NCI-H1105 (cell line): ENCODE measurements at regions not wholly inside any gene's neighbourhood (a gene's known extent, or its start where the extent isn't known, plus 50 kb on each side); places are given as distances from the start of the nearest gene placed in this dataset.

ENCODE experiments used
- DNase-seq: peaks from one replicate; lab custom pipeline; 2025; lab: John Stamatoyannopoulos, UW

DNA sequence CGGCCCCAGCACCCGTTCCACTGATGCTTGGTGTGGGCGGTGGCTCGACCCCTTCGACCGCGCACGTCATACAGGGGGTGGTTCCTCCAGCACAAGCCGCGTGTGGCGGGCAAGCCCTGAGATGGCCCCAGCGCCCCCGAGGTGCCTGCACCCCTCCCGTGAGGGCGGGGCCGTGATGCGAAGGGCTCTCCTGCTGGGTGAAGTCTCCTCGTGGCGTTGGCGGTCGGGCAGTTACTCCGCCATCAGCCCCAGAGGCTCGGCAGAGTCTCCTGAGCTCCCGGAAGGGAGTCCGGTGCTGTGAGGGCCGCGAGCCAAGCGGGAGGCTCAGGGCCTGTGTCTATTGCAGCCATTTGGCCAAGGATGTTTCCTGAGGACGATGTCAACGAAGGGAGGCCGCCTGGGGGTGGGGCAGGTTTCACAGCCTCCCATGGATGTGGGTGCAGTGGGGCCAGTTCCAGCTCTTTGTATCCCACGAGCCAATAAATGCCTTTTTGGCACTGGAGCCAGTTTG, 78.1 kb upstream of the GALNT9 start:
- DNase-seq = no peak

DNA sequence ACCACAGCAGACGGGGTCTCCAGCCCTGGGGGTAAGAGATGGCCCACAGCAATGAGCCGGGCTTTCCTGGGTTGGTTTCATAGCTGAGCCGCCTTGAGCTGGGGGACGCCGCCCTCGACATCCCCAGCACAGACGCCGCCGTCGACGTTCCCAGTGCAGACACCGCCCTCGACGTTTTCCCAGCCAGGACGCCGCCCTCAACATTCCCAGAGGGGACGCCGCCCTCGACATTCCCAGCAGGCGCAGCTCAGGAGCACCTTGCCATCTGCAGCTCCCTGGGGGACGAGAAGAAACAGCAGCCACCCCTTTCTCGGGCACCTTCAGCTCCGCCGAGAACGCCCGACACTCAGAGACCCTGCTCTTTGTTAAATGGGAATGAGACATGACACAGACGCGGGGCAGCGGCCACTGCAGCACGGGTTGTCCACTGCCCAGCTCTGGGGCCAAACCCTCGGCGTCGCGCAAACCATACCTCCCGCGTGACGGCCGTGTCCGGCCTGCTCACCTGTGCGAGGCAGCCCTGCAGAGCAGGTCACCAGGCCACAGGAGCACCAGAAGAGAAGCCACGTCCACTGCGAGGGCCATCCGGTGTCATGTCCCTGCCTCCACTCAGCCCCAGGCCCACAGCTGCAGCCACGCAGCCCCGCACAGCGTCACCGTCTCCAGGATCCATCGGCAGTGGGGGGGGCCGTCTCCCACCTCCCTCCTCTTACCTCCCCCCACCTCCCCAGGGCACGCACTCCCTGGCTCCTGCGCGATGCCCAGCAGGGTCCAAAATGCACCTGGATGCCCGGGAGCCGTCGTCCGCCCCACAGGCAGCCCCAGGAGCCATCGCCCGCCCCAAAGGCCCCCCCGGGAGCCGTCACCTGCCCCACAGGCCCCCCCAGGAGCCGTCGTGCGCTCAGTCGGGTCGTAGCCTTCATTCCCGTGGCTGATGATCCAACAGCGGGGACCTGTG, 77.4 kb upstream of the GALNT9 start:
- DNase-seq = no peak

DNA sequence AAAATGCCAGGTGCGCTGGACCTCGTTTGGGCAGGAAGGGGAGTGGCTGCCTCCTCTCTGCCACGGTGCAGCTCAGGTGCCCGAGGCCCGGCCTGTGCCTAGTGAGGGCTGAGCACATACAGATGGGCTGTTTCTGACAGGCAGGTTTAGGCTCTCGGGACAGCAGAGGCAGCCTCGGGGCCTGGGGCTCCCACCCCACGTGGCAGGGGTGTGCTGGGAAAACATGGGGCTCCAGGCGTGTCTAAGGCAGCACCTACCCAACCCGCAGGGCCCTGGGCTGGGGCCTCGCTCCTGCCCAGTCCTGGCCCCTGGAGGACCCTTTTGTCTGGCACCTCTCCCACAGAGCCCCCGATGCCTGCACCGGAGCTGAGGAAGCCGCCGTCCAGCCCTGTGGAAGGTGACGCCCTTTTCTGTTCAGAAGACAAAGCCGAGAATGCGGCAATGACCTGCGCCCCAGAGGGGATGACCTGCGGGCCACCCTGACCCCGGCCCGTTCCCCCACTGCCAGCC, 76.4 kb upstream of the GALNT9 start:
- DNase-seq = no peak

DNA sequence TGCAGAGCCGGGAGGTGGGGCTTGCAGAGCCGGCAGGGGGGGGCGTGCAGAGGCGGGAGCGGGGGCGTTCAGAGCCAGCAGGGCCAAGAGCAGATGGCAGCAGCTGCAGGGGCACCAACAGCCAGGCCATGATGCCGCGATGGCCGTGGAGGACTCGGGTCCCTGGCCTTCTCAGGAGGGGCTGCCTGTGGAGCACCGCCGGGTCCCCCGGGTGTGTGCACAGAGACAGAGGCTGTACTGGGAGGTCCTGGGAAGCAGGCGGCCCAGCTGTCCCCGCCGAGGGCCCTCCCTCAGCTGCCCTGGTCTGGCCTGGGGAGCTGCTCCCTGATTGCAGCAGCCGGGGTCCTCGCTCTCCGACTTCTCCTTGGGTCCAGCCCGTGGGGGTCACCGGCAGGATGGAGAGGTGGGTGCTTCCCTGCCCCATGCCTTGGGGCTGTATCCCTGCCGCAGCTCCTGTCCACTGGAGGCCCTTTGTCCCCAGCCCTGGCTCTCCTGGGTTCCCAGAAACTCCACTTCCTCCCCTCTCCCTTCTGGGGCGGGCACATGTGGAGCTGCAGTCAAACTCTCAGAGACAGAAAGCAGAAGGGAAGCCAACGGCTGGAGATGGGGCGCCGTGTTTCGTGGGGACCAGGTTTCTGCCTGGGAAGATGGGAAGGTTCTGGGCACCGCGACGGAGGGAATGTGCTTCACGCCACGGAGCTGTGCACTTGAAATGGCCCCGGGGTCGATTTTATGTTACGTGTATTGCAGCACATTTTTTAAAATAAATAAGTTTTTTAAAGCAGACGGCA, 75.8 kb upstream of the GALNT9 start:
- no peak for DNase-seq

DNA sequence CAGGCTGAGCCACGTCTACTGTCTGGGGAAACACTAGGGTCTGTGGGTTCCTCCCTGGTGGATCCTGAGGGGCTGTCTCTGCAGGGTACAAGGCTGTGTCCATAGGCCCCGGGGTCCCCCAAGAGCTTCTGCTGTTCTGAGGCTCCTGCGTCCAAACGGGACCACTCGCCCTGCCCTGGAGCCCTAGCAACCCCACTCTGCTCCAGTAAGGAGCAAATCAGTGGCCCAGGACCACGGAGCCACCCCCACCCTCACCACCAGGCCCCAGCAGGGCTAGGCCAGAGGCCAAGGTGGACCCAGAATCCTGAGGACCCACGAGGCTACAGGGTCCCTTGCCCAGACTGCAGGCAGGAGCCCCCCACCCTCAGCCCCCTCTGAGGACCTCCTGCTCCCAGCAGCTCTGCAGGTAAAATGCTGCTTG, 75.1 kb upstream of the GALNT9 start:
- no peak for DNase-seq

DNA sequence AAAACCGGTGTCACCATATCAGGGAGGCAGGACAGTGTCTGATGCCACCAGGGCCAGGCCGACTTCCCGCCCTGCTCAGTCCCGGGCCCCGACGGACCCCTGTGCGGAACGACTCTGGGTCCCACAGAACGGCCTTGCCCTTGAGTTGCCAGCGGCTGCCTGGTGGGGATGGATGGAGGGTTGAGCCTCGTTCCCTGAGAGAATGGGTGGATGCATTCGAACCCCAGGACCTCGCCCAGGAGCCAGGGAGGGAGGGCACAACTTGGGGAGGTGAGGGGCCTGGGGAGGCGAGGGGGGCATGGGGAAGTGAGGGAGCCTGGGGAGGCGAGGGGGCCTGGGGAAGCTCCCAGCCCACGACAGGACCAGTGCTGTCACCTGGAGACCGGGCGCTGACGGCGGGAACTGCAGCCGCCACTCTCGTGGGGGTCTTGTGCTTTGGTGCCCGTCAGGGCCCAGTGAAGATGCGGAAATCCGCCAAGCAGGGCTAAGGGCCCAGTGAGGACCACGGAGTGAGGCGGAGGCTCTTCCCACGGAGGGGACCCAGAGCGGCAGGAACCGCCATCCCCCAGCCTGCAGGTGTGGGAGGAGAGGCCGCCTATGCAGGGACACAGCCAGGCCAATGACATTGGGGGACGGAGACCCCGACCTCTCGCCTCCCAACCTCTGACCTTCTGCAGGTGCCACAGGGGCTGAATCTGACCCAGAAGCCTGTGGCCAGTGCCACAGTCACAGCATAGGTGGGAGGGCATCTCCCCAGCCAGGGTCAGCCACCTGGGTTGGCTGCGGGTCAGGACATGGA, 74.4 kb upstream of the GALNT9 start:
- no peak for DNase-seq

DNA sequence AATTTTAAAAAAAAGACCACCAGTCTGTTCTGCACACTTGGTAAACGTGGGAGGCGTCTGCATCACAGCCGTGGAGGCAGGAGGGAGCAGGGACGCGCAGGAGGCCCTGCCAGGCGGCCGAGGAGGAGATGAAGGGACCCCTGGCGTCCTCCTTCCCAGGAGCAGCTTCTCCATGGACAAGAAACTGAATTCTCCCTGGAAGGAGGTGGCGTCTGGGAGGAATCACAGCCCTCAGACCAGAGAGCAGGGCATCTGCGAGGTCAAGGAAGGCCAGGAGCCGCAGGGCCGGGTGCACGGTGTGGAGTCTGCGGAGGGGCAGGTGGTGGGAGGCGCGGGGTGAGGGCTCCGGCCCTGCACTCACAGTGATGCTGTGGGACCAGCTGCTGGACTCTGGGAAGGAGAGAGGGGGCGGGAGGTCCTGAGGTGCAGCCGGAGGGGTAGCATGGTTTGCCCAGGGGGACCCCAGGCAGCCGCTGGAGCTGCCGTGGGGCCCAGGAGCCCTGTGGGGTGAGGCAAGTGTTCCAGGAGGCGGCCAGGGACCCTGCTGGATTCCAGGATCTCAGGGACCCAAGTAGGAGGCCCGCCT, 73.5 kb upstream of the GALNT9 start:
- no peak for DNase-seq

DNA sequence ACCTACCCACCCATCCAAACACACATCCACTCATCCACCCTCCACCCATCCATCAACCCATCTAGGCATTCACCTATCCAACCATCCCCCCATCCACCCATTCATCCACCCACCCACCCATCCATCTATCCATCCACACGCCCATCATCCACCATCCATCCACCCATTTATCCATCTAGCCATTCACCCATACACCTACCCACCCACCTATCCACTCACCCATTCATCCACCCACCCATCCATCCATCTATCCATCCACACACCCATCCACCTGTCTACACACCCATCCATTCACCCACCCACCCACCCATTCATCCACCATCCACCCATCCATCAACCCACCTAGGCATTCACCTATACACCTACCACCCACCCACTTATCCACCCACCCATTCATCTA, 72.6 kb upstream of the GALNT9 start:
- no peak for DNase-seq

DNA sequence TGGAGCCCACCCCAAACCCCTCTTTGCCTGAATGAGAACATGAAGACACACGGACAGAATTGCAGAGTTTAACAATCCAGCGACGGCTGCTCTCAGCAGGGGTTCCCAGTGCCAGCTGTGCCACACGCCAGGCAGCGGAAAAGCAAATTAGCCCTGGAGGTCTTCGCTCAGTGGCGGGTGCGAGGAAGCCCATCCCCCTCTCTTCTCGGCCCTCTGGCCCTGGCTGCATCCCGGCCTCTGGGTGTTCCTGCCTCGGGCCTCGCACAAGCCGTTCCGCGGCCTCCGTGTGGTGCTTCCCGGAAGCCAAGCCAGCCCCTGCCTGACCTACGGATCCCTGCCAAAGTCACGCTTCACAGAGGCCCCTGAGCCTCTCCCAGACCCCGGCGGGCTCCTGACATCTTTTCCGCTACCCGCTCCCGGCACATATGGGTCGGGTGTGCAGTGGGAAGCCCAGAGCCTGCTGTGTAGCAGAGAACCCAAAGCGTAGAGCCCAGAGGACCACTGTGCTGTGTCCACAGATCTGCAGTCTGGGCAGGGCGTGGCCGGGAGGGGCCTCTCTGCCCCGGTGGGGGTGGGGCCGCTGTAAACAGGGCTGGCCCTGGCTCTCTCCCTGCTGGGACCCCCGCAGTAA, 70.7 kb upstream of the GALNT9 start:
- no peak for DNase-seq

DNA sequence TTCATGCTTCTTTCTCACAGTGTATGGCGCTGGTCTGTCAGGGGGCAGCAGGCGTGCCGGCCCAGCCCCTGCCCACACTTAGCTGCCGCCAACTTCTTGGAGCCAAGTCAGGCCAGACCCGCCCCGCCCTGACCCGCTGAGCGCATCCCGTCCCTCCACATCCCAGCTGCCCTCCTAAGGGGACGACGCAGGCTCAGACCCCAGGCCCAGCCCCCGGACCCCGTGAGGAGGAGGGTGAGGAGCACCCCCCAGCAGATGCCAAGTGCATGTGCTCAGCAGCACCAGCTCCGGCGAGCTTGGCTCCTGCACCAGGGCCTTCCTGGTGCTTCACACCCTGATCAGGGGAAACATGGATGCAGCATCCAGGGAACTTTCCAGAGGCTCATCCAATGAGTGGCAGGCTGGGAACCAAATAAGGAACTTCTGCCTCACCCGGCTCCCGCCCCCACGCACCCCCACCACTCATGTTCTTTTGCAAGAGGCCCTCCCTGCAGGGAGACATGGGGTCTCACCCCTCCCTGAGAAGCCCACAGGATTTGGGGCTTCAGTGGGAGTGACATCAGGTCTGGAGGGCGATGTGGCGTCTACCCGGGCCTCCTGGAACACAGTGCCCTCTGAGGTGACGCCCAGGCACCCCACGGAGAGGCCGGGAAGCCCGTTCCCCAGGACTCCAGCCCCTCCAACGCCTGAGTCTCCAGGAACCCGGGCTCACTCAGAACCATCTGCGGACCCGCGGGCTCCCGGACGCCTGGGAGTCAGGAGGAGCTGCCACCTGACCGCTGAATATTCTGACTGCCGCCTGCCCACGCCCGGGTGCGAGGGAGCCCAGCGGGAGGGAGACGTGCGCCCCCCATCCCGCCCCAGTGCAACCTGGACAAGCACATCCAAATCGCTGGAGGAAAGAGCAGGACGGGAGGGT, 70.0 kb upstream of the GALNT9 start:
- no peak for DNase-seq

DNA sequence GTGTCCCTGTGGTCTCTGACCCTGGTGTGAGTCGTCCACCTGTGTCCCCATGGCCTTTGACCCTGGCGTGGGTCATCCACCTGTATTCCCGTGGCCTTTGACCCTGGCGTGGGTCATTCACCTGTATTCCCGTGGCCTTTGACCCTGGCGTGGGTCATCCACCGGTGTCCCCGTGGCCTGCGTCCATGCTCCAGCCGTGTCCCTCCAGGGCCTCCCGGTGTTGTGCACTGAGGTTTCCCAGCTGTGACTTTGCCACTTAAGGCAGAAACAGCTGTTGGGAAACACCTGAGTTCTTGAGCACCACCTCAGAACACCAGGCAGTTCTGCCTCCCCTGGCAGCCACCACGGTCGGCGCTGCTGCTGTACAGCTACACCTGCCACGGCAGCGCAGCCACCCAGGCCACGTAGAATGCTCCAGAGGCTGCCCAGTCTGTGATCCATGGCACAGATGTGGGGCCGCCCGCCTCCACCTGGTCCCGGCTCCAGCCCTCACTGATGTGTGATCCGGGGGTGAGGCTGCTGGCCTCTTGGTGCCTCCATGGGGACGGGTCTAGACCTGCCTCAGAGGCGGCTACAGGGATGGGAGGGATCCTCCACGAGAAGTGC, 69.1 kb upstream of the GALNT9 start:
- no peak for DNase-seq

DNA sequence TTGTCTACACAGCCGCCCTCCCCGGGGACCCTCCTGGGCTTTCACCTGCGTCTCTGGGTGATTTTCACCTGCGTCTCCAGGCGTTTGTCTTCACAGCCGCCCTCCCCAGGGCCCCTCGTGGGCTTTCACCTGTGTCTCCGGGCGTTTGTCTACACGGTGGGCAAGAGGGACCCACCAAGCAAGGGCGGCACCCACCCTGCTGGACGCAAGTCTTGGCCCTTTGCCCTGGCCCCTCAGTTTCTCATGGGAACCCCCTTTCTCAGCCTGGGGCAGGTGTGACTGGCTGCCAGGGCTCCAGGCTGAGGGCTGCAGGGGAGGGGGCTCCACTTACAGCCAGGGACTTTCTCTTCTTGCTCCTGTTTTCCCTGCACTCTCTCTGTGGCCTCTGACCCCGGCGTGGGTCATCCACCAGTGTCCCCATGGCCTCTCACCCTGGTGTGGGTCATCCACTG, 68.6 kb upstream of the GALNT9 start:
- DNase-seq = no peak

DNA sequence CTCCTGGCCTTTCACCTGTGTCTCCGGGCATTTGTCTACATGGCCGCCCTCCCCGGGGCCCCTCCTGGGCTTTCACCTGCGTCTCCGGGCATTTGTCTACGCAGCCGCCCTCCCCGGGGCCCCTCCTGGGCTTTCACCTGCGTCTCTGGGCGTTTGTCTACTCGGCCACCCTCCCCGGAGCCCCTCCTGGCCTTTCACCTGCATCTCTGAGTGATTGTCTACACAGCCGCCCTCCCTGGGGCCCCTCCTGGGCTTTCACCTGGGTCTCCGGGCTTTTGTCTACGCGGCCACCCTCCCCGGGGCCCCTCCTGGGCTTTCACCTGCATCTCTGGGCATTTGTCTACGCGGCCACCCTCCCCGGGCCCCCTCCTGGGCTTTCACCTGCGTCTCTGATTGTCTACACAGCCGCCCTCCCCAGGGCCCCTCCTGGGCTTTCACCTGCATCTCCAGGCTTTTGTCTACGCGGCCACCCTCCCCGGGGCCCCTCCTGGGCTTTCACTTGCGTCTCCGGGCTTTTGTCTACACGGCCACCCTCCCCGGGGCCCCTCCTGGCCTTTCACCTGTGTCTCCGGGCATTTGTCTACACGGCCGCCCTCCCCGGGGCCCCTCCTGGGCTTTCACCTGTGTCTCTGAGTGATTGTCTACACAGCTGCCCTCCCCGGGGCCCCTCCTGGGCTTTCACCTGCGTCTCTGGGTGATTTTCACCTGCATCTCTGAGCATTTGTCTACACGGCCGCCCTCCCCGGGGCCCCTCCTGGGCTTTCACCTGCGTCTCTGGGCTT, 68.0 kb upstream of the GALNT9 start:
- DNase-seq = no peak

DNA sequence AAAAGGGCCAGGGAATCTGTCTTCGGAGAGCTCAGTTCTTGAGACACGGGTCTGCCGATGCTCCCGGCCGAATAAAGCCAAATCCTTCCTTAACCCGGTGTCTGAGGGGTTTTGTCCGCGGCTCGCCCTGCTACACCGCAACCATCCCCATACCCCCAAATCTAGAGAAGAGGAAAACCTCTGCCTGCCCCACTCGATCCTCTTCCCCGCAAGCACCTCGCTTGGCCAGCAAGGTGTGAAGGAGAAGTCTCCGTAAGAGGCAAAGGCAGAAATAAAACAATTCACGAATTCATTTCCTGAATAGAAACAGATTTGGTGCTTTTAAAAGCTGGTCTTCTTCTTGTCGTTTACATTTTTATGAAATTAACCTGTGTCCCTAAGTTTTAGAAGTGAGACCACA, 67.3 kb upstream of the GALNT9 start:
- no peak for DNase-seq

DNA sequence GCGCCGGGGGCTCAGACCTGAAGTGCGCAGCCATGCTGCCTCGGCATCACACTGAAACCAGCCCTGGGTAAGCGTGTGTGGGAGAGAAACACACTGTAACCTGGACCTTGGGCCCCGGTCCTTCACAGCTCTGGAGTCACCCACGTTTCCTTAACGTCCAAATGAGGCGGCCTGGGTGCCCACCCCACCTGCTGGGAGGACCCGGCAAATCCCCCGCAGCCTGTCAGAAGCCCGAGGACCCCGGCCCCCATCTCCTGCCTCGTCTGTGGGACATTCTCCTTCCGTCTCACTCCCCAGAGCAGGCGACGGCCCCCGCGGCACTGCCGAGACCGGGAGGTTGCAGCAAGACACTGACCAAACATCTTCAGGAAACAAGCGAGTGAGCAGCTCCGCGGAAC, 66.5 kb upstream of the GALNT9 start:
- DNase-seq = no peak

DNA sequence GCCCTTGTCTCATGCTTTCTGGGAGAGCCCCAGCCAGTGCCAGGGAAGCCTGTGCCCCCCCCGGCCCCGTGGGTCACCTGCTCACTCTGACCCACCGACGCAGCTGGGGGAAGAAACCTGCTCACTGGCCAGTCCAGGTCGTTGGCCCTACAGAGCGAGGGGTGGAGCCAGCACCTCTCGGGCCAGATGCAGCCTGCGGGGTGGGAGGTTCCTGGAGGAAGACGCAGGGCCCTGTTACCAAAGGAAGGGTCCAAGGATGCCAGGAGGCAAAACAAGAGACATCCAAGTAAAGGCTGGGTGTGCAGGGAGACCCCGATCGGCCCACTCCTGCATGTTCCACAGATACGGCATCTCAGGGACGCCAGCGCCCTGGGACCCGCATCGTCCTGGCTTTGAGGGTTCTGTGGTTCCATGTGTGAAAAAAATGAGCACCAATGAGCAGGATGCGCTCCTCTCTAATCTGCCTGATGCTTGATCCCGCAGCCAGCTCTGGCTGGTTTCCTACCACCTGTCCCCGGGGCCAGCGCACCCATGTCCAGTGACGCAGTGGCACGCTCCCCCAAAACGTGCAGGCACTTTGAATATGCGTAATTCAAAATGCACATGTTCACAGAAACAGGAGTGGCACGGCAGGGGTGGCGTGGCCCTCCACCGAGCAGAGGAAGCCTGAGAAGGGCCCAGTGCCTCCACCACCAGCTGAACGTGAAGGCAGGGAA, 66.0 kb upstream of the GALNT9 start:
- DNase-seq = no peak

DNA sequence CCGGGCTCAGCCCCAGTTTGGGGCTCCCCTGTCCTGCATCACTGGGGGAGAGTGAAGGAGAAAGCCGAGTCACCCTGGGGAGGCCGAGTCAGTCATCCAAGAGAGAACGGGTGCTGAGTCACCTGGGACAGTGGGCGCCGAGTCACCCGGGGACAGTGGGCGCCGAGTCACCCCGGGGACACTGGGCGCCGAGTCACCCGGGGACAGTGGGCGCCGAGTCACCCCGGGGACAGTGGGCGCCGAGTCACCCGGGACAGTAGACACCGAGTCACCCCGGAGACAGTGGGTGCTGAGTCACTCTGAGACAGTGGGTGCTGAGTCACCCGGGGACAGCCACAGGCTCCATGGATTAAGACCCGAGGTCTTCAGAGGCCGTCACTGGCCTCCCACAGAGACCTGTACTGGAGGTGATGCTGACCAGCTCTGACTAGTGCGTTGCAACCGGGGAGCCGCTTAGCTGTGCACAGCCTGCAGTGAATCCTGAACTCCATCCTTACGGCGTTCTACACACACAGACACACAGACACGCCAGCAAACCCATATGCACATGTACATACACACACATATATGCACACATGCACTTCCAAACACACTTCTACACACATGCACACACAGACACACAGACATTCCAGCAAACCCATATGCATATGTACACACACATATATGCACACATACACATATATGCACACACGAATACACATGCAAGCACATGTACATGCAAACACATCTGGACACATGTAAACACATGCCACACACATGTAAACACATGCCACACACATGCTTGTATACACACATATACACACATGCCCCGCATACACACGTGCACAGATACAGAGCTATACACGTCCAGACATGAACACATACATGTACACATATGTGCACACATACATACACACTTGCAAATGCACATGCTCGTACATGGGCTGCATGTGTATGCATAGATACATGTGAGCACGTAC, 64.9 kb upstream of the GALNT9 start:
- no peak for DNase-seq
